GM21786 (cell line): ENCODE measurements at regions not wholly inside any gene's neighbourhood (a gene's known extent, or its start where the extent isn't known, plus 50 kb on each side); places are given as distances from the start of the nearest gene placed in this dataset.

ENCODE experiments used
- ATAC-seq: cut with Tn5 transposase; IDR thresholded peaks from one replicate; pipeline ENCODE4 v1.9.1; 2021; ENCODE audit not compliant: unreplicated experiment

DNA sequence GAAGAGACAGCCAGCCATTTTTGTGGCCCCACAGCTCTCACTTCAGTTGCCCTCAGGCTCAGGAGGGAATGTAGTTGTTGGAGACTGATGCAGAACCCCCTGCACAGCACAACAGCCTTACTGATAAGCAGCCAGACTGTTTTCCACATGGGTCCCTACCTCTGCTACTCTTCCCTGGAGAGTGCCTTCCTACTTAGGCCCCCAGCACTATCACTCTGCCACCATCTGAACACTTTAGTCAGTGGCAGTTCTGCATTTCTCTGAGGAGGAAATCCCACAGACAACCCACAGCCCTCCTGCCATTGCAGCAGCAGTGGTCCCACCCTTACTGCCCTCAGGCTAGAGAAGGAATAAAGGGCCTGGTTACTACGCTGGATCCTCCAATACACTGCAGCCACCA lies 61.8 kb upstream of the PTPRD start:
- no peak for ATAC-seq

DNA sequence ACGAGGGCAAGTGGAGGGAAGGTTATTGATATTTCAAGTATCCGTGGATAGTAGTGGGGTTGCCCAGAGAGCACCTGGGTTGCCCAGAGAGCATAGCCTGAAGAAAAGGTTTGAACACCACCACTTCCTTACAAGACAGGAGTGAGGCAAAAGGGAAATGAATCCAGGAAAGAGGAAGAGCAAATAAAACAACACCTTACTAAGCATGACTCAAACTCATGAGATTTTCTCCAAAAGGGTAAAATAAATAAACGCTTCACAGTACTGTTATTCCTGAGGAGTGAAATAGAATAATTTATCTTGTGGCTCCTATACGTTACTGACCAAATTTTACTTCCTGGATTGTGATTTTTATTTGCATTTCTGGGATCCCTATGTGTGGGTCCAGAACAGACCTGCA lies 65.2 kb upstream of the PTPRD start:
- no peak for ATAC-seq

DNA sequence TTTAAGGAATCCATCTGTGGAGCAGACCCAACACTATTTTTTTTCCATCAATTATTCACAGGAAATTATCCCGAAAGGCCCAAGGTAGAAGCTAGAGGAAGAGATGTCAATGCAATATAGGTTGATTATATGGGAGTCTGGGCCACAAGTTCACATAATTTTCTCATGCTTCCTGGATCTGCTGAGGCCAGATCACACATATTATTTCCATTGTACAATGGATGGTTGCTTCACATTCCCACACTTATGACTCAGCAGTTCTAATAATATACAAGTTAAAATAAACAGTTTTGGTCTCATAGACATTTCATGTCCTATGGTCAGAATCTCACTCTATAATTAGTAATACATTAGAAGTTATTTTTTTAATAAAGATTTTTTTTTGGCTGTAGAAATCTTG lies 66.0 kb upstream of the PTPRD start:
- ATAC-seq, result no peak

DNA sequence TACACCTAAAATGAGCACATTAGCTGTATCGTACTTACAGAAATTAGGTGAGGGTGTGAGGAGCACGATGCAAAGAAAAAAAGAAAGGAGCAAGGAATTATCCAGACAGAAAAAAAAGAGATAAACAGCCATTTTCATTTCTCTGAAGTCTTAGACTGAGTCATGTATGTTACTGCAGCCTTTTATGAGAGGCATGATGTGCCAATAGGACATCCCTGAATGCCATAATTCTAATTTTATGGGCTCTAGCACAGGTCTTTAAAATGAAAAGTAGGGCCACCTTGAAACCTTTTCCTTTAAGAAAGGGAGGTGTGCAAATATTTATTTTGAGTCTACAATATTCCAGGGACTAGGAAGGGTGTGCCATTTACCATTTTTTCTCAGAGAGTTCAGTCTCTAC lies 74.1 kb upstream of the PTPRD start:
- no peak for ATAC-seq

DNA sequence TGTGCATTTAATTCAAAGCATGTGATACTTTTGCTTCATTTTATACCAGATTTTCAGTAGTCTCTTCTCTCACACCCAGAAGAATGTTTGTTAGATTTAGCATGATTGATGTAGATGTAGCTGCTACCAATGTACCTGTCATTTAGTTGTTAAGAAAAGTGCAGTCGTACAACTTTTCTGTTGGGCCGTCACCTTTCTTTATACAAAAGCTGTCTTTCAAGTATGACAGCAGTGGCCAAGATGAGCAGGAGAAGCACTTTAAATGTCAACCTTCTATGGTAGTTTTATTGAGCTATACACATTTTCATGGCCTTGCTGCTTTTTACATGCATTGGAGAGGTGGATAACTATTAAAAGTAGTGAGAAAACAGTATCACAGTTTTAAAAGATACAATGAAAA lies 77.7 kb upstream of the PTPRD start:
- no peak for ATAC-seq

DNA sequence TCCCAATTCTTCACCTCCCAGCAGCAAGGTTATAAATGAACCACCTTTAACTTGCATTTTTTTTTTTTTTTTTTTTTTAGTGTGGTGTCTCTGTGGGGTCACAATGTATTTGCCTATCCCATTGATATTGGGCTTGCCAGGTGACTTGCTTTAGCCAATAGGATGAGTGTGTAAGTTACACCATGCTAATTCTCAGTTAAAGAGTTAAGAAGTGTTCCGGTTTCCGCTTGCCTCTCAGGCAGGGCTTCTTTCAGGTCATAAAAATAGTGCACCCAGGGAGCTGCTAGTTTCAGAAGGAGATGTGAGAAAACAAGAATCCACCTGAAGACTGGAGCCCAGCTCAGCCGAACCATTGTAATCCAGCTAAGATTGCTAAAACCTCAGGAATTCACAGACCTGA lies 84.2 kb upstream of the PTPRD start:
- ATAC-seq, result no peak

DNA sequence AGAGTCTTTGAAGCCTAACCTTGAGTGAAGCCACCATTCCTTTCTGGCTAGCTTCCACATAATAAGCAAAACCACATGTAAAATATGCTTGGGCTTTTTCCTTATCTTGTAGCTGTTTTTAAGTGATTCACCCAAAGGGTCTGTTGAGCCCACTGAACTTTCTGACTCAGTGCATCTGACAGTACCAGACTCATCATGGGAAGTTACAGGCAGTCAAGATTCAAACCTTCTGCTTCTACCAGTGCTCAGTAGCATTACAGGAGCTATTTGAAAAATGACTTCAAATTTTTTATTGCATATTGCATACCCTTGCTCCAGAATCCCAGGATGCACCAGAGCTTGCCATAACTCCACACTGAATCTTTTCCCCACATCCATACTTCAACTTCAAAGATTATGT lies 87.5 kb upstream of the PTPRD start:
- ATAC-seq, result no peak

DNA sequence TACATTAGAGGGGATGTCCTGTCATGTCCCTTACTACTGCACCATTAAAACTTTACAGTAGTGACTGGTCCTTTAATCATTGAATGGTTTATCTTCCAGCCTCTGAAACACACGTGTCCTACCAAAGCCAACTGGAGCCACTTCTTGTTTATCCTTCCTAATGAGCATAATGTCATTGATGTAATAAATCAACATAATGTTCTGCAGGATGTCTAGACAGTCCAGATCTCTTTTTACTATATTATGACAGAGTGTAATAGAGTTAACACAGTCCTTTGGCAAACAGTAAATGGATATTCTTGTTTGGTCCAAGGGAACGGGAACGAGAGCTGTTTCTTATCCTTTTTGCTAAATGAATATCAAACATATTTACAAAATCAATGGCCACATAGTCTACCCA lies 88.1 kb upstream of the PTPRD start:
- ATAC-seq, result no peak

DNA sequence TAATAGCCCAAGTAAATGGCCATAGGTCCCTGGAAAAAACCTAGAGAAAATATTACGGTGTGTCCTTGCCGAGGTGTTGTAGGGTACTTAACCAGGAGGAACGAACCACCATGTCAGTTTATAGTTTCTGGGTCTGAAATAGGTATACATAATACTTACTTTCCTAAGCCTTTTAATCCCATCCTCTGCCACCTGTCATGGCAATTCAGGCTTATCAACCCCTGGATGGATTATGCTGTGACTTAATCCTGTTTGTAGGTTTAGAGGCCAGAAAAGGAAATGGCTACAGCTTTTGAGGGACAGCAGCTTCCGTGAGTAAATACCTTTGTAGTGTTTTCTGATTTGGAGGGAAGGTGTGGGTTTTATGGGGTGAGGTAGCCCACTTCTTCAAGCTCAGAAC lies 89.1 kb upstream of the PTPRD start:
- ATAC-seq, result no peak

DNA sequence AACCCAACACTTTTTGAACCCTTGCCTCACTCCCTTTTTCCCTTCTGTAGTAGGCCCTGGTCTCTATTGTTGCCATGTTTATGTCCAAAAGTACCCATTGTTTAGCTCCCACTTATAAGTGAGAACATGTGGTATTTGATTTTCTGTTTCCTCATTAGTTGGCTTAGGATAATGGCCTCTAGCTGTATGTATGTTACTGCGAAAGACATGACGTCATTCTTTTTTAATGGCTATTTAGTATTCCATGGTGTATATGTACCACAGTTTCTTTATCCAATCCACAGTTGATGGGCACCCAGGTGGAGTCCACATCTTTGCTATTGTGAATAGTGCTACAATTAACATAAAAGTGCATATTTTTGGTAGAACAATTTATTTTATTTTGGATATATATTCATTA lies 90.3 kb upstream of the PTPRD start:
- ATAC-seq, result no peak

DNA sequence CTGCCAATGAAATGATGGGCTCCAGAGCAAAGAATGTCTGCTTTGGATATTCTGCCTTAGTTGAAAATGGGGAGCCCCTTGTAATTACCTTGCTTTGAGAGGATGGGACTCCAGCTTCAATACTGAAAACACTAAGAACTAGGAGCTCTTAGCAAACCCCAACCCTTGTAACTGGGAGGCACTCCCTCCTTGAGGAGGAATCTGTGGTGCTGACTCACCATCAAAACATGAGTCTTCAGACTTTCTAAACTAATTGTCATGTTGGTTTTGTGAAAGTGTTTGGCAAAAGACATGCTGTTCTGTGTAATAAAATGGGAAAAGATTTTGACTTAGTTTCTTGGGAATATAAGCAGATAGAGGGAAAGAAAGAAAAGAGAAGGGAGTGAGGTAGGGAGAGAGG lies 91.9 kb upstream of the PTPRD start:
- ATAC-seq, result no peak

DNA sequence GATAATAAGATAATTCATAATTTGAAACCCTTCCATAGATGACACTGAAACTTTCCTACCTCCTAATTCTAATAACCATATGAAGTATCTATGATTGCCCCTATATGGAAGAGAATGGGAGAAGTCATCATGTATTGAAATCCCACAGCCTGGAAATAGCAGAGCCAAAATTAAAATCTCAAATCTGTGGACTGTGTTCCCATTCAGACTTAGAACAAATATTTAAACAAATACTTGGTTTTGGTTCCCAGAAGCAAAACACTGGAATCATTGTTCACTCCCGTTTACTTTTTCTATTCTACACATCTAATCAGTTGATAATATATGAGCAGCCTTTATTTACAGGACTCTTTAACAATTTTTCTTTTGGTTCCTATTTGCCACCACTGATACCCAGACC lies 92.6 kb upstream of the PTPRD start:
- ATAC-seq, result no peak

DNA sequence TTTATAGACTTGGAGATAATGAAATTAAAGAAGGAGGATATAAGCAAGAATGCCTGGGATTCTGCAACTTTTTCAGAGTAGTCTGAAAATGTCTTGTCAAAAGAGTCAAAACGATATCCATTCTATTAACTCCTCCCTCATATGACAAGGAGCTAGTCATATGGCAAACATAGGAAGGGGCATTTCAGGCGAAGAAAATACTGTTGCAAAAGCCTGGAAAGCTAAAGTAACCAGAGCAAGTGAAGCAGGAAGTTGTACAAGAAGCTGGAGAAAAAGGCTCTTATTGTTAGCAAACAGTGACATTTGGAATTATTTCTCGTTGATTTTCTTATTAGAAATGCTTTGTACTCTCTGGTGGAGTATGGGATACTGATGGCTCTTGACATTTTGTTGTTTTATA lies 94.0 kb upstream of the PTPRD start:
- ATAC-seq, result no peak

DNA sequence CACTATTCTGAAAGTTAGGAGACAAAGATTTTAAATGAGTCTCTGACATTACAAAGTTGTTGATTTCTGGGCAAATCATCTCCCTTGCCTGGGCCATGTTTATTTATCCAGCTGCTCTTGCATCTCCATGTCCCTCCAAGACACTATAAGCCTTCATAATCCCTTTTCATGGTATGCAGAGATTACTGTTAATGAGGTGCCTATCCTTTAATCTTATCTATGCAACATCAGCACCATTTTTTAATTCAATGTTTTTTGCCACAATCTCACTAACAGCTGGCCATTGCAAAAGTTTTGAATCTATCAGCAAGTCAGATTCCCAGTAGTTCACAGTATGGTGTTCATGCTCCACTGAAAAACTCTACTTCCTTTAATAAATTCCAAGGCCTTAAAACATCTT lies 108.5 kb upstream of the PTPRD start:
- no peak for ATAC-seq

DNA sequence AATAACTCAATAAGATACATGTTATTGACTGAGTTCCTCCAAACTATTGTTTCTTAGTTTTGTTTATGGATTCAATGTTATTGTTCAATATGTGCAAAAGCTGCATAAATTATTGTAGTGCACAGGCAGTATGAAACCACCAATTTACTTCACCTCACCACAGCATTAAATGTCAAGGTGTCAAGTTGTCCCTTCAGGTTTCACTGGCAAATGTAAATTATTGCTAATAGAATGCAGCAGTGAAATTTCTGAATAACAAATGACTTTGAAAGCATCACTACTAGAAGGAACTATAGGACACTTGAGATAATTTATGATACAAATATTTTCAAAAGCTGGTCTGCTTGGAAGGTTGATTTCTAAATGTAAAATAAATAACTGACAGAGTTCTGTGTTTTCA lies 116.4 kb upstream of the PTPRD start:
- no peak for ATAC-seq

DNA sequence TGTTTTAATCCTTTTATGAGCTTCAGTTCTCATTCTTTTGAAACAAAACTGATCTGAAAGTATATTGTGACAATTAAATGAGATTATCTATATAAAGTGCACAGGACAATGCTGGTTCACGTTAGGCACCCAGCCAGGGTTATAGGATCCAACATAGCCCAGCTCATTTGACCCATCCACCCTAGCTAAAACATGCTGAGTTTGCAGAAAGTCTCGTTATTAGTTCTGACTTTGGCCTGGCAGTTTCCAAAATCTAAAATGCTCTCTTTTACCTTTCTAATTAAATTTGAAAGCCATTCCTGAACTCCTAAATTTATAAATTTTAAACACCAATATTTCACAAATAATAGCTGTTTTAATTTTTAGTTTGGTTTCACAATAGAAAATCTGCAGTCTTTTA lies 131.9 kb upstream of the PTPRD start:
- no peak for ATAC-seq

DNA sequence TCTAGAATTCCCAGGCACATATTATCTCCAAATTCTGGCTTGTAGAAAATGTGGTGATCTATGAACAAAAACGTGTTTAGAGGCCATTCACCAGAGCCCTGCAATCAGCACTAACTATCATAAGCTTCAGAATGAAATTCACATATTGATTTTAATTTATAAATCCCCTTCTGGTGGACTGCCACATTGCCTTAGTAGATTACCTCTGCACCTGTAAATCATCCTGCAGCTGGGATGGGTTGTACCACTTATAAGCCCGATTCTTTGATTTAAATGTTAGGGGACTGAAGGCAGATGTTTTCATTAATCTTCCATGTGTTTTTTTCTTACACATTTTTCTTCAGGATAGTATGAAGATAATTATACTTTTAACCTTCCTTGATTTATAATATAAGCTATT lies 140.7 kb upstream of the PTPRD start:
- no peak for ATAC-seq

DNA sequence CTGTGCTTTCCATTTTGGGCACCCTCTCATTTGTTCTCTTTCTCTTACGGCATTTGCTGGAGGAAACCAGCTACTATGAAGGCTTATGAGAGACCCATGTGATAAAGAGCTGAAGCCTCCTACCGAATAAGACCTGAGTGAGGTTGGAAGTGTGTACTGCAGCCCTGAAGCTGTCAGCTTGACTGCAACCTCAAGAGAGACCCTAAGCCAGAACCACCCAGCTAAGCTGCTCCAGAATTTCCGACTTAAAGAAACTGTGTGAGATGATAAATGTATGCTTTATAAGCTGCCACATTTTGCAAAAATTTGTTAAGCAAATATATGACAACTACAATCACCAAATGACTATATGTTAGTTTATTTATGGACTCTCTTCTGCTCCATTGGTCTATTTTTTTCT lies 151.7 kb upstream of the PTPRD start:
- no peak for ATAC-seq

DNA sequence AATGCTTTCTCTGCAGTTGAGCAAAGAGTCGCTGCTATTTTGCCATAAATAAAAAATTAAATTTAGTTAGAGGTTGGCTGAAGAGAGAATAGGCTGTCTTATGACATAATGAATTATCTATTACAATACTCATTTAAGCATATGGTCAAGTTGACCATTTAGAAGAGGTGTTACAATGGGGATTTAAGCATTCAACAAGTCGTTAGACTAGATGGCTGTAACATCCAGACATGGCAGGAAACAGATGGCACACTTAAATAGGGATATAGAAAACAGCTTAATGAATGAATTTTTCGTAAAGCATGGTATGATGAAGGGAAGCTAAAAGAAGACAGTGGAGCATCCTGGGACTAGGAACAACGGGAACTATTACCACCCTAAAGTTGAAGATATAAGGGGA lies 160.3 kb upstream of the PTPRD start:
- ATAC-seq, result no peak

DNA sequence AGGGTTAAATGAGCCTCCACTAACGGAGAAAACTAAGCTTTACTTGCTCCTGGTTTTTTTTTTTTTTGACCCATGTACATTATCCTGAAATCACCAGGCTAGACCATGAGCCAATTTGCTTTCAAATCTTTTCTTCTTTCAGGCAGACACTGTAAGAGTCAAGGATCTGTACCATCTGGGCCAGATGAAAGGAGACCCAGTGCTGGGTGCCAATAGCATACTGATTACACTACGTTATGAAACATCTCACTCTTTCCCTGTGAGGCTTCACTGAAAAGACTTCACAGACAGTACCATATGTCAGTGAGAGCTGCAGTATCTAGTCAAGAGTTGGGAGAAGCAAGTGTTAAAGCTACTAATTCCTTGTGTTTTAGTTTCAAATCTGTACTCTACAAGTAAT lies 161.2 kb upstream of the PTPRD start:
- ATAC-seq, result no peak

DNA sequence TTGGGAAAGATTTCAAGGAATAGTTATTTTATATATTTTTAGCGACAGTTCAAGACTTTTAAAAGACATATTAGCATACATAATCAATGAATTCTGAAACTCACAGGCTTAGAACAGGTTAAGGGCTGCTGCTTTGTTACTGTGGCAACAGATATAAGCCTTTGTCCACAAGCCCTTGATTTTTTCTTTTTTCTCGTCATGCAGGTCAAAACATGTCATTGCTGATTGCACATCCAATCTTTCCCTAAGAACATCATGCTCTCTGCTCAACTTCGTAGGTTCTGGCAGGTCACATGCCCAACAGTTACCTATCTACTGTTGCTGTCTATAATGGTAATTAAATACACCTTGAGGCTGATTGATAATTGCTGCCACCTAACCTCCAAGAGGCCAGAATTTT lies 172.5 kb upstream of the PTPRD start:
- ATAC-seq, result no peak

DNA sequence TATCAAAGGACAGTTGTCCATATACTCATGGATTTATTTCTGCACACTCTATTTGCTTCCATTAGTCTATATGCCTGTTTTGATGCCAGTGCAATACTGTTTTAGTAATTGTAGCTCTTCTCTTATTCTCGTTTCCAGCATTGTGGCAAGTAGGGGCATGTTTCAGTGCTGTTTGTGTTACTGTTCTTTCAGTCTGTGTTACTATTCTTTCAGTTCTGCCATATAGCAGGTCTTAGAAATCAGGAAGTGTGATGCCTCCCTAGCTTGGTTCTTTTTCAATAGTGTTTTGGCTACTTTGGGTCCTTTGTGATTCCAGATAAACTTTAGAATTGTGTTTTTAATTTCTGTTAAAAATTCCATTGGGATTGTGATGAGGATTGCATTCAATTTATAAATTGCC lies 180.5 kb upstream of the PTPRD start:
- ATAC-seq, result no peak

DNA sequence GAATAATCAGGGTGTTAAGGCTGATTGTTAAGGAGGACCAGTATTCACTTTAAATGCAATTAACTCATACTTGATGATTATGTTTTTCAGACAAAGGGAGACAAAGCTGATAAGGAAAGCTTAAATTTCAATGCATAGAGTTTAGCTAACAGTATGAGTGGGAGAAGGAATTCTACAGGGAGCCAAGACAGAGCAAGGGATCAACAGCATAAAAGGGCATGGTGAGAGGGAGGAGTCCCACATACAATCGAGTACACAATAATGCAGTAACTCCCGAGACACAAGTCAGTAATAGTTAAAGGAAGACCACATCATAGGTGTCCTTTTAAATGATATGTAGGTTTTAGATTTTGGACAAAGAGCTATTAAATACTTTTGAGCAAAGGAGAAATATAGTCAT lies 191.7 kb upstream of the PTPRD start:
- ATAC-seq, result no peak

DNA sequence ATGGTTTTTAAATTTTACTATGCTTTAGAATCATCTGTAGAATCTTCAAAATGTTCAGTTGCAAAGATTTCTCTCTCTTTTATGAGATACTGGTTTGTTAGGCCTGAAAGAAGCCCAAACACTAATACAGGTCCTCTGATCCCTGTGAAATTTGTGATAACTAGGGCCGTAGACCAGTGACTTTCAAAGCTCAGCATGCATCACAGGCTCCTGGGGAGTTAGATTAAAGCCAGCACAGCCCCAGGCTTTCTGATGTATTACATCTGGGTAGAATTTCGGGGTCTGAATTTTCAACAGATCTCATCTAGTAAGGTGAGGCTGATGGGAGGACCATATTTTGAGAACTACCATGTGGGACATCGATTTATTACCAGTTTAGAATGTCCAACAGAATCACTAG lies 194.1 kb upstream of the PTPRD start:
- ATAC-seq, result no peak
